GM12875 (cell line): ENCODE measurements at regions not wholly inside any gene's neighbourhood (a gene's known extent, or its start where the extent isn't known, plus 50 kb on each side); places are given as distances from the start of the nearest gene placed in this dataset.

Experiments used
- H3K4me3 ChIP-seq: one replicate; pipeline ENCODE4 v1.5.1; 2011; ENCODE audit warnings: low read depth, low read length, control low read depth
- TF ChIP-seq, protein P1 (sequence below): IDR thresholded peaks from 2 replicates; pipeline ENCODE4 v1.5.1; 2011; ENCODE audit warnings: low read depth, mild to moderate bottlenecking, control low read depth, inconsistent platforms, low read length, moderate library complexity, borderline replicate concordance; ENCODE audit not compliant: insufficient read depth

DNA sequence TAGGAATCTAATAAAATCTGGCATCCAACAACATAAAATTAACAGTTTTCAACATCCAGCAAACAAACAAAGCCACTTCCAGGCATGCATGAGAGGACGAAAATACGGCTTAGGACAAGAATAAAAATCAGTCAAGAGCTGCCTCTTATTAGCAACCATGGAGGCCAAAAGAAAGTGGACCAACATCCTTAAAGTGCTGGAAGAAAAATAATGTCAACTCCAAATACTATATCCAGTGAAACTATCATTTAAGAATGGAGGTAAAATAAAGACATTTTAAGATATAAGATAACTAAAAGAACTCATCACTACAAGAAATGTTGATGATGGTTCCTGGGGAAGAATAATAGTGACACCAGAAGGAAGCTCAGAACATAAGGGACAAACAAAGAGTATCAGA, 224.0 kb upstream of the IRX4 start:
- TF ChIP-seq, protein P1, sequence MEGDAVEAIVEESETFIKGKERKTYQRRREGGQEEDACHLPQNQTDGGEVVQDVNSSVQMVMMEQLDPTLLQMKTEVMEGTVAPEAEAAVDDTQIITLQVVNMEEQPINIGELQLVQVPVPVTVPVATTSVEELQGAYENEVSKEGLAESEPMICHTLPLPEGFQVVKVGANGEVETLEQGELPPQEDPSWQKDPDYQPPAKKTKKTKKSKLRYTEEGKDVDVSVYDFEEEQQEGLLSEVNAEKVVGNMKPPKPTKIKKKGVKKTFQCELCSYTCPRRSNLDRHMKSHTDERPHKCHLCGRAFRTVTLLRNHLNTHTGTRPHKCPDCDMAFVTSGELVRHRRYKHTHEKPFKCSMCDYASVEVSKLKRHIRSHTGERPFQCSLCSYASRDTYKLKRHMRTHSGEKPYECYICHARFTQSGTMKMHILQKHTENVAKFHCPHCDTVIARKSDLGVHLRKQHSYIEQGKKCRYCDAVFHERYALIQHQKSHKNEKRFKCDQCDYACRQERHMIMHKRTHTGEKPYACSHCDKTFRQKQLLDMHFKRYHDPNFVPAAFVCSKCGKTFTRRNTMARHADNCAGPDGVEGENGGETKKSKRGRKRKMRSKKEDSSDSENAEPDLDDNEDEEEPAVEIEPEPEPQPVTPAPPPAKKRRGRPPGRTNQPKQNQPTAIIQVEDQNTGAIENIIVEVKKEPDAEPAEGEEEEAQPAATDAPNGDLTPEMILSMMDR, result no peak
- no peak overlapping the region for H3K4me3 ChIP-seq

DNA sequence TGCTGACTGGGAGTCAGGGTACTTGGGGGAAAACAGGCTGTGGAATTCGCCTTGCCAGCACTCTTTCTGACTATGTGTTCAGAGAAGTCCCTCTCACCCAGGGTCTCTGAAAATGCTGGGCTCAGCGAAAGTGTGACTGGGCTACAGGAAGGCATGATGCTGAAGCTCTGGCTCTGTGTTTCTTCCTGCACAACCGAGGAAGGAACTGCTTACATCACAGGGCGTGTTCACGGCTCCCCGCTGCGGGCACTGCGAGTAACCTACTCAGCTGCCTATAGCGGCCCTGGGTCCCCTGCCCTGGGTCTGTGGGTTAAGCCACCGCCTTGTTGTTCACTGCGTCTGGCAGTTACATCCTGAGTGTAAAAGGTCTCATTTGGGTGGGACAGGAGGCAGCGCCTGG, 222.4 kb upstream of the IRX4 start:
- TF ChIP-seq, protein P1, result no peak

DNA sequence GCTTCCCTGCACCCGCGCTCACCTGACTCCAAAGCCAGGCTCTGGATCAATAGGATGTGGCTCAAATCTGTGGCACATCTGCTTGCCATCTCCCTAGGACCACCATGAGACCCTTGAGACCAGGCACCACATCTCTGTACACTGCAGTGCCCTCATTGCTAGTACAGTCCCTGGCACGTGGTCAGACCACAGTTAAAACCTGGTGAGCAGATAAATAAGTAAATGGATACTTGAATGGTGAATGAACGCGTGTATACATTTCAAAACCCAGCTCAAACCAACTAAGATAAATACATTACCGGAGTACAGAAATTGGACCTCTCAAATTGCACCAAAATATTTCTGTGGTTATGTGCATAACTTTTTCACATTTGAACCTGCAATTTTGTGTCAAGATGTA, 221.2 kb upstream of the IRX4 start:
- H3K4me3 ChIP-seq, result no peak overlapping the region
- TF ChIP-seq, protein P1, result no peak

More for the DNA sequence above, 222.4 kb upstream of the IRX4 start:
- no peak overlapping the region for H3K4me3 ChIP-seq

DNA sequence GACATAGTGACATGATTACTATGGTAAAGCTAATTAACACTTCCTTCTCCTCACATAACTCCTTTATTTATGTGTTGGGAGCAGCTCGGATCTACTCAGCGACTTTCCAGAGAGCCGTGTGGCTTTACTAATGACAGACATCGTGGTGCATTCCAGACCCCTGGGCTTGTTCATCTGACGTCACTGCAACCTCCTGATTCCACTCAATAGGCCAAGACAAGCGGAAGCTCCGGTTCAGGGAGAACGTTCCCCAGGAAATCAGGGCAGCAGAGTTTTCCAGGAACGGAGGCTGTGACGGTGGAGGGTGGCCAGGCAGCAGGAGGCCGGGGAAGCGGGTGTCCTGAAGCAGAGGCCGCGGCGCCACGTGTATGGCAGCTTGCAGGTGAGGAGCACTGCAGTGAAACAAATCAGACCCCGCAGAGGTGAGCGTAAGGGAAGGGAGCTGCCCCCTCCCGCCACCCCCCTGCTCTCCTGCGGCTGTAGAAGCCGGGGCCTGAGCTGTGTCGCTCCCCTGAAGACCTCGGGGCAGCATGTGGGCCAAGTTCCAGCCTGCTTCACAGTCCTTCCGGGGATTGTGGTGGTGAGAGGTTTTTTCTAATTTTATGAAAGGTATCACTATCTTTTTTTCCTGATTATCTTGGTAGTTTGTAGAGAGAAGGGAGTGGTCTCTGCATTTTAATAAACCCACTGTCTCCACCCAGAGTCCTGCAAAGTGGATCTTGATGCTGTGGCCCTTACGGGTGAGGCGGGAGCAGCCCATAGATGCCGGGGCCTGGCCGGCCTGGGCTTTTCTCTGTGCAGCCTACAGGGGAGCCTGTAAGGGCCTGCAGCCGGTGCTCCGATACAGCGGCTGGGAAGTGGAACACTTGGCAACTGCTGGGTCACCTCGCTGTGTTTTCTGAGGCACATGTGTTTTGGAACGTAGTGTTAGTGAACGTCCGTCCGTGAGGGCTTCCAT, 220.4 kb upstream of the IRX4 start:
- H3K4me3 ChIP-seq, result no peak overlapping the region
- TF ChIP-seq, protein P1, result no peak

DNA sequence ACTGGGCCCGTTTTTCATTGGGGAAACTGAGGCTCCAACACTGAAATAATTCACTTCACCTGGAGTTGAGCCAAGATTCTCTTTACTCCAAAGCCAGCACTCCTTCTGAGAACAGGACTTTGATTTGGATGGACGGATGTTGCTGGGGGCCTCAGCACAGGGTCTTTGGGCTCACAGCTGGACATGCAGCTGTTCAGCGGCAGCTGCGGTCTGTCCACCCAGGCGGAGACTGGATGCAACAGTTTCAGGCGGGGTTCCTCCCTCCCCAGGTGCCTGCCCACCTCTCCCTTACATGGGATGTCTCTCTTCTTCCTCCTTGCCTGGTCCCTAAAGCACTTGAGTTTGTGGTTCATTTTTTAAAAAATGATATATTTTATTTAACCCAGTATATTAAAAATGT, 219.0 kb upstream of the IRX4 start:
- no peak overlapping the region for H3K4me3 ChIP-seq
- TF ChIP-seq, protein P1, result no peak

DNA sequence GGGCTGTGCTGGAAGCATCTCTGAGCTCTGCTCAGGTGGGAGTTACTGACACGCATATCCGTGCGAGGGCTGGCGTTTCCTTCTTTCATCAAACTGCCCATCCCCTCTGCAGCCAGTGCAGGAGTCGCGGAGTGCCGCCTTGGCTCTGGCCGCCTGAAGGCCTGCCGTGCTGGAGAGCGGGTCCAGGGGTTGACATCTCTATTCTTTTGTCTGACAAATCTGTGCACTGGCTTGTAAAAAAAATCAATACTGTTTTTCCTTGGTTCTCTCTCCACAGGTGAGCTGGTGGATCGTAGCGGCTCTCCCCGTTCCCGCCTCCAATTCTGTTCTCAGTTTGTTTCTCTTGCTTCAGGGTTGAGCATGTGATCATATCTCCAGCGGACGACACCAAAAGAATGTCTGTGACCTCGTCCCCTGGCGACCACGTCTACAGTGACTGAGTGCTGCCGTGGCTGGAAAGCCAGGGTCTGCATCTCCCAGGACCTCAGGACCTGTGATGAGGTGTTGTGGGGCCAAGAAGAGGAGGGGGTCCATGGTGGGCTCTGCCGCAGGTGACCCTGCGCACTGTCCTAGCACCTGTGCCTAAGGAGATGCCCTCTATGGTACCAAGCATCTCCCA, 214.3 kb upstream of the IRX4 start:
- no peak overlapping the region for H3K4me3 ChIP-seq
- TF ChIP-seq, protein P1, result no peak
